Endothelial cell of umbilical vein (primary cell): ENCODE measurements at regions not wholly inside any gene's neighbourhood (a gene's known extent, or its start where the extent isn't known, plus 50 kb on each side); places are given as distances from the start of the nearest gene placed in this dataset.

Experiments
- BruUV-seq: library from RNA; stranded (reverse); fragments of 400-500 nt; replicated peaks from 2 replicates; lab custom pipeline; 2021; lab: Mats Ljungman, UMichigan
- CTCF ChIA-PET: fragments of 300-600, 350-600 bp; sonication (Branson Sonifier 250); formaldehyde crosslinking; loops from one replicate; lab custom pipeline; 2021; ENCODE audit warnings: antibody characterized with exemption, inconsistent platforms; lab: Charles Lee
- POLR2A ChIA-PET: fragments of 300-600, 350-600 bp; sonication (Branson Sonifier 250); formaldehyde crosslinking; loops from one replicate; lab custom pipeline; 2021; ENCODE audit warnings: antibody characterized with exemption, inconsistent platforms; lab: Charles Lee
- DNase-seq: peaks from one replicate; pipeline ENCODE4 v3.0.0-alpha.2; 2011; ENCODE audit warnings: low read depth, low spot score
- FAIRE-seq: peaks from 2 replicates; lab custom pipeline; 2011; peaks lifted over from hg19 to GRCh38; lab: Jason Lieb, UNC
- H2AFZ ChIP-seq: 2 replicates; pipeline ENCODE4 v1.6.0; 2012; ENCODE audit warnings: low read depth, low read length, control low read depth, inconsistent platforms
- H3K27ac ChIP-seq: 2 replicates; pipeline ENCODE4 v1.5.1; 2011; ENCODE audit warnings: low read depth, mild to moderate bottlenecking, control low read depth, low read length, moderate library complexity; ENCODE audit not compliant: insufficient read depth
- H3K27me3 ChIP-seq, 2 experiments: 2 replicates each; pipeline versions ENCODE4 v1.6.0 to v1.6.1; 2011; ENCODE audit warnings: low read length in 2 of 2, mixed read lengths in 1 of 2; ENCODE audit not compliant: control insufficient read depth in 2 of 2, insufficient read depth in 2 of 2
- H3K36me3 ChIP-seq, 2 experiments: 2 replicates in 1 of 2; 3 replicates in 1 of 2; pipeline ENCODE4 v1.5.1; 2011; ENCODE audit warnings: low read length in 2 of 2, mild to moderate bottlenecking in 1 of 2, moderate library complexity in 1 of 2; ENCODE audit not compliant: control insufficient read depth in 2 of 2, insufficient read depth in 2 of 2; ENCODE audit errors: extremely low read depth in 1 of 2
- H3K4me1 ChIP-seq: 3 replicates; pipeline ENCODE4 v1.5.1; 2011; ENCODE audit warnings: mild to moderate bottlenecking, low read length; ENCODE audit not compliant: control insufficient read depth, insufficient read depth; ENCODE audit errors: extremely low read depth
- H3K4me2 ChIP-seq: 2 replicates; pipeline ENCODE4 v1.6.1; 2011; ENCODE audit warnings: low read length, control low read depth, mixed read lengths; ENCODE audit not compliant: insufficient read depth
- H3K4me3 ChIP-seq, 3 experiments: fragments of 200-600 bp in 1 of 3; sonication (generic), shearing (Covaris generic) in 1 of 3; replicated peaks in 1 of 3; 2 replicates each; pipeline ENCODE4 v1.5.1; 2011 to 2016; ENCODE audit warnings: control low read depth in 3 of 3, low read length in 3 of 3, mild to moderate bottlenecking in 2 of 3, inconsistent platforms in 1 of 3, low read depth in 1 of 3, moderate library complexity in 1 of 3; ENCODE audit not compliant: insufficient read depth in 1 of 3
- H3K79me2 ChIP-seq: 2 replicates; pipeline ENCODE4 v1.6.0; 2012; ENCODE audit warnings: low read length, inconsistent platforms; ENCODE audit not compliant: control insufficient read depth, insufficient read depth
- H3K9ac ChIP-seq: replicated peaks from 2 replicates; pipeline ENCODE3; 2011; ENCODE audit warnings: low read length, control low read depth; ENCODE audit not compliant: insufficient read depth; ENCODE audit errors: extremely low read depth
- H3K9me1 ChIP-seq: replicated peaks from 3 replicates; pipeline ENCODE4 v1.6.0; 2011; ENCODE audit warnings: mild to moderate bottlenecking, low read length; ENCODE audit not compliant: control insufficient read depth, insufficient read depth; ENCODE audit errors: extremely low read depth
- H3K9me3 ChIP-seq: replicated peaks from 2 replicates; pipeline ENCODE4 v1.5.1; 2012; ENCODE audit warnings: low read length, inconsistent platforms; ENCODE audit not compliant: control insufficient read depth, insufficient read depth
- H4K20me1 ChIP-seq: replicated peaks from 2 replicates; pipeline ENCODE3; 2011; ENCODE audit warnings: mild to moderate bottlenecking, low read length; ENCODE audit not compliant: control insufficient read depth, insufficient read depth; ENCODE audit errors: extremely low read depth
- EZH2 ChIP-seq: IDR thresholded peaks from 2 replicates; pipeline ENCODE4 v1.6.1; 2012; ENCODE audit warnings: borderline replicate concordance, low read depth, mild to moderate bottlenecking, moderate library complexity, low read length, inconsistent platforms; ENCODE audit not compliant: severe bottlenecking
- FOS ChIP-seq: IDR thresholded peaks from 2 replicates; pipeline ENCODE4 v1.6.1; 2011; ENCODE audit warnings: mild to moderate bottlenecking, low read length, moderate library complexity, borderline replicate concordance; ENCODE audit not compliant: insufficient read depth
- GATA2 ChIP-seq: IDR thresholded peaks from 2 replicates; pipeline ENCODE4 v1.7.0; 2011; ENCODE audit warnings: low read depth, mild to moderate bottlenecking, moderate library complexity, mixed read lengths, low read length; ENCODE audit not compliant: insufficient read length, insufficient read depth
- JUN ChIP-seq: IDR thresholded peaks from 2 replicates; pipeline ENCODE4 v1.6.1; 2011; ENCODE audit warnings: borderline replicate concordance, low read depth; ENCODE audit not compliant: insufficient read length, insufficient read depth
- MAX ChIP-seq: IDR thresholded peaks from 2 replicates; pipeline ENCODE4 v1.6.1; 2011; ENCODE audit not compliant: insufficient read depth, insufficient read length
- MYC ChIP-seq: IDR thresholded peaks from one replicate; pipeline ENCODE4 v1.6.1; 2011; ENCODE audit warnings: mild to moderate bottlenecking, low read depth, low read length
- POLR2A ChIP-seq: IDR thresholded peaks from 2 replicates; pipeline ENCODE4 v1.6.1; 2012; ENCODE audit warnings: low read depth, mild to moderate bottlenecking, control low read depth, low read length
- POLR2AphosphoS5 ChIP-seq: IDR thresholded peaks from 2 replicates; pipeline ENCODE4 v1.6.1; 2012; ENCODE audit warnings: low read depth, mild to moderate bottlenecking, control low read depth, low read length, moderate library complexity; ENCODE audit not compliant: insufficient read depth
- dilution Hi-C: fragments of 300-500 bp; cut with MboI; formaldehyde crosslinking; loops from one replicate; pipeline ENCODE4 v1.15.0; 2019; ENCODE audit warnings: low sequenced_read_pairs; ENCODE audit not compliant: extremely low pct_ligation_motif_present
- intact Hi-C: fragments of 100-400 bp; cut with micrococcal nuclease; formaldehyde crosslinking; loops from one replicate; pipeline ENCODE4 v1.10.0; 2022
- TF ChIP-seq, protein P1 (sequence below), 2 donors: IDR thresholded peaks; 1 replicate in 1 of 2; 2 replicates in 1 of 2; pipeline ENCODE4 v1.5.1; 2011; ENCODE audit warnings: low read length in 2 of 2, mild to moderate bottlenecking in 2 of 2, moderate library complexity in 2 of 2, control low read depth in 1 of 2, inconsistent platforms in 1 of 2, low read depth in 1 of 2; ENCODE audit not compliant: insufficient read depth in 1 of 2; ENCODE audit errors: extremely low read depth in 1 of 2

DNA sequence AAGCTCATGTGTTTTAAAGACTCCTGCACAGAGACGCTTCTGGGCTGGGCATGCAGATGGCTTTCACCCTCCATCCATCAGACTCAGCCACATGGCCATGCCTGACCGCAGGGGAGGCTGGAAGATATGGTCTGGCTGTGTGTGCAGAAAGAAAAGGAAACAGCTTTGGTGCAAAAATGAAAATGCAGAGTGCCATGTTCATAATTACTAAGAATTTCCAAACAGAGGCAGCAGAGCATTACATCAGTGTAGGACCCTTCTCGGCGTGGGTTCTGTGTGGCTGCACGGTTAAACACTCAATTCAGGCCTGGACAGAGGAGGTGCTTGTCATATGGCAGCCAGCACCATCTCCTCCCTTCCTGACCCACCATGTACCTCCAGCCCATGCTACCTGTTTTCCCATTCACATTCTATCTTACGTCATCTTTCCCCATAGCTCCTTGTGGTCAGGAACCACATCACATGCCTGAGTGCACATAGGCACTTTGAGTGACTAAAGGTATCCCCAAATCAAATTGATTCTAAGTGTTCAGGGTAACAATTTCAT lies 200.3 kb upstream of the ID2 start:
- FAIRE-seq: no peak
- DNase-seq: no peak
- dilution Hi-C loops (no loop called here), intact Hi-C loops (no loop called here)
- H3K9ac ChIP-seq: no peak overlapping the region
- TF ChIP-seq JUN: no peak
- TF ChIP-seq, protein P1, sequence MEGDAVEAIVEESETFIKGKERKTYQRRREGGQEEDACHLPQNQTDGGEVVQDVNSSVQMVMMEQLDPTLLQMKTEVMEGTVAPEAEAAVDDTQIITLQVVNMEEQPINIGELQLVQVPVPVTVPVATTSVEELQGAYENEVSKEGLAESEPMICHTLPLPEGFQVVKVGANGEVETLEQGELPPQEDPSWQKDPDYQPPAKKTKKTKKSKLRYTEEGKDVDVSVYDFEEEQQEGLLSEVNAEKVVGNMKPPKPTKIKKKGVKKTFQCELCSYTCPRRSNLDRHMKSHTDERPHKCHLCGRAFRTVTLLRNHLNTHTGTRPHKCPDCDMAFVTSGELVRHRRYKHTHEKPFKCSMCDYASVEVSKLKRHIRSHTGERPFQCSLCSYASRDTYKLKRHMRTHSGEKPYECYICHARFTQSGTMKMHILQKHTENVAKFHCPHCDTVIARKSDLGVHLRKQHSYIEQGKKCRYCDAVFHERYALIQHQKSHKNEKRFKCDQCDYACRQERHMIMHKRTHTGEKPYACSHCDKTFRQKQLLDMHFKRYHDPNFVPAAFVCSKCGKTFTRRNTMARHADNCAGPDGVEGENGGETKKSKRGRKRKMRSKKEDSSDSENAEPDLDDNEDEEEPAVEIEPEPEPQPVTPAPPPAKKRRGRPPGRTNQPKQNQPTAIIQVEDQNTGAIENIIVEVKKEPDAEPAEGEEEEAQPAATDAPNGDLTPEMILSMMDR (IDR thresholded peaks at IDR 0.05; ENCODE audit: extremely low read depth in 1 of 2, insufficient read depth in 1 of 2, low read depth in 1 of 2, low read length in 2 of 2): no peak
- TF ChIP-seq MYC: no peak
- TF ChIP-seq FOS: no peak
- no peak for TF ChIP-seq MAX
- no peak for TF ChIP-seq POLR2A
- TF ChIP-seq POLR2AphosphoS5: no peak
- no peak for TF ChIP-seq GATA2
- TF ChIP-seq EZH2: no peak
- POLR2A ChIA-PET: no interaction called here
- CTCF ChIA-PET: no interaction called here
- H3K27me3 ChIP-seq: no peaks in the 10 kb centered on the region
- H3K4me2 ChIP-seq: no peak overlapping the region
- H3K27ac ChIP-seq: no peak overlapping the region
- no peak overlapping the region for H3K4me3 ChIP-seq
- no peaks in the 10 kb centered on the region for H3K4me1 ChIP-seq
- no peaks in the 10 kb centered on the region for H4K20me1 ChIP-seq
- BruUV-seq: no TSS peak
- no peaks in the 10 kb centered on the region for H3K79me2 ChIP-seq
- no peaks in the 10 kb centered on the region for H3K9me1 ChIP-seq
- H2AFZ ChIP-seq: no peak overlapping the region
- no peaks in the 10 kb centered on the region for H3K36me3 ChIP-seq
- H3K9me3 ChIP-seq: no peaks in the 10 kb centered on the region
